ENCODE measurements at regions not wholly inside any gene's neighbourhood (a gene's known extent, or its start where the extent isn't known, plus 50 kb on each side); places are given as distances from the start of the nearest gene placed in this dataset.

DNA sequence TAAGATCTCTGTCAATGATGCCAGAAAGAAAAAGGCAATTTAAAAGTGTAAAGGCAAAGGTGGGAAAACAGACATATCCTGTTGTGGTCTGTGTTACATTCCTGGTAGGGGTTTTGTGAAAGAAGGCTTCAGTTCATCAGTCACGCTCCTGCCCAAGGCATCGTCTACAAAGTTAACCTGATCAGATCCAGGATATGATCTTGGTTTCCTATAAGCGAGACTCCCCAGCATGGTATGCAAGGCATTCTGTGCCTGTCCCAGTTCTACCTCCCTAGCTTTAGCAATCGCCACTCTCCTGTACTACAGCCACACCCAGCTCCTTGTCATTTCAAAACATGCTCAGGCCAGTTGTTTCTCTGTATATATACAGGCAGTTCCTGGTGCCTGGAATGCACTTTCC lies 58.0 kb upstream of the PTPN3 start:
- no TSS peak for BruUV-seq (replicated peaks)
- H3K4me3 ChIP-seq (ENCODE audit: low read depth, low read length, poor library complexity, severe bottlenecking) = no peak overlapping the region
- TF ChIP-seq EZH2phosphoT487 (IDR thresholded peaks at IDR 0.05; ENCODE audit: borderline replicate concordance, low read depth, low read length) = no peak
- TF ChIP-seq, protein P1, sequence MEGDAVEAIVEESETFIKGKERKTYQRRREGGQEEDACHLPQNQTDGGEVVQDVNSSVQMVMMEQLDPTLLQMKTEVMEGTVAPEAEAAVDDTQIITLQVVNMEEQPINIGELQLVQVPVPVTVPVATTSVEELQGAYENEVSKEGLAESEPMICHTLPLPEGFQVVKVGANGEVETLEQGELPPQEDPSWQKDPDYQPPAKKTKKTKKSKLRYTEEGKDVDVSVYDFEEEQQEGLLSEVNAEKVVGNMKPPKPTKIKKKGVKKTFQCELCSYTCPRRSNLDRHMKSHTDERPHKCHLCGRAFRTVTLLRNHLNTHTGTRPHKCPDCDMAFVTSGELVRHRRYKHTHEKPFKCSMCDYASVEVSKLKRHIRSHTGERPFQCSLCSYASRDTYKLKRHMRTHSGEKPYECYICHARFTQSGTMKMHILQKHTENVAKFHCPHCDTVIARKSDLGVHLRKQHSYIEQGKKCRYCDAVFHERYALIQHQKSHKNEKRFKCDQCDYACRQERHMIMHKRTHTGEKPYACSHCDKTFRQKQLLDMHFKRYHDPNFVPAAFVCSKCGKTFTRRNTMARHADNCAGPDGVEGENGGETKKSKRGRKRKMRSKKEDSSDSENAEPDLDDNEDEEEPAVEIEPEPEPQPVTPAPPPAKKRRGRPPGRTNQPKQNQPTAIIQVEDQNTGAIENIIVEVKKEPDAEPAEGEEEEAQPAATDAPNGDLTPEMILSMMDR (conservative IDR thresholded peaks at IDR 0.05; ENCODE audit: low read length) = no peak
- no peak overlapping the region for H3K4me2 ChIP-seq (ENCODE audit: low read length)
- H3K4me1 ChIP-seq (ENCODE audit: insufficient read depth, low read length, poor library complexity, severe bottlenecking) = no peaks in the 10 kb centered on the region
- no peaks in the 10 kb centered on the region for H4K20me1 ChIP-seq (ENCODE audit: insufficient read depth, low read length)
- DNase-seq (ENCODE audit: low spot score) = no peak
- H3K36me3 ChIP-seq (ENCODE audit: insufficient read depth, low read length) = no peaks in the 10 kb centered on the region
- CTCF ChIA-PET (ENCODE audit: unreplicated experiment) = no interaction called here
- H3K79me2 ChIP-seq (ENCODE audit: insufficient read depth, low read depth, low read length) = no peaks in the 10 kb centered on the region
- H3K27ac ChIP-seq (ENCODE audit: low read depth, low read length, poor library complexity, severe bottlenecking) = no peak overlapping the region
- intact Hi-C loops (cut with micrococcal nuclease; ENCODE audit: unreplicated experiment) = no loop called here
- no peak overlapping the region for H2AFZ ChIP-seq (ENCODE audit: low read length)
- no peaks in the 10 kb centered on the region for H3K9me3 ChIP-seq (ENCODE audit: low read length)
- H3K9me2 ChIP-seq (ENCODE audit: insufficient read depth, low read length) = no peaks in the 10 kb centered on the region
- POLR2A ChIA-PET = no interaction called here

DNA sequence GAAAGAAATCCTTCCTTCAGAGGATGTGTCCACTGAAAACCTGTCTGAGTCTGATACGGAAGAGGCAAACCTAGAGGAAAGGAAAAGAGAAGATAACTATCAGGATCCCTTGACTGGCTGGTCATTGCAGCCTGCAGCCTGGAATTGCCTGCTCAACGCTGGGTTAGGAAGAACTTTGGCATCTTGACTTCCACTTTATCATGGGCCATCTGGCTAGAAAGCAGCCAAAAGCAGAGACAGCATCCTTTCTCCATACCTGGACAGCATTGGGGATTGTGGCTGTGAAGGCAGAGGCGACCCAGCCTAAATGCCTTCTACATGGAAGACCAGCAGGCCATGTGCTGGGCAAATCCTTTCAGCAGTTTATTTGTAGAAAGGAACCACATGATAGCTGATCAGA lies 58.7 kb upstream of the PTPN3 start:
- Histone ChIP-seq H2AFZ (ENCODE audit: low read length) (no peak overlapping the region), H3K4me1 (ENCODE audit: insufficient read depth, low read length, poor library complexity, severe bottlenecking) (no peaks in the 10 kb centered on the region), H3K36me3 (ENCODE audit: insufficient read depth, low read length) (no peaks in the 10 kb centered on the region), H3K9me3 (ENCODE audit: low read length) (no peaks in the 10 kb centered on the region), H3K4me3 (ENCODE audit: low read depth, low read length, poor library complexity, severe bottlenecking) (no peak overlapping the region), H4K20me1 (ENCODE audit: insufficient read depth, low read length) (no peaks in the 10 kb centered on the region), H3K79me2 (ENCODE audit: insufficient read depth, low read depth, low read length) (no peaks in the 10 kb centered on the region), H3K27ac (ENCODE audit: low read depth, low read length, poor library complexity, severe bottlenecking) (no peak overlapping the region), H3K4me2 (ENCODE audit: low read length) (no peak overlapping the region), H3K9me2 (ENCODE audit: insufficient read depth, low read length) (no peaks in the 10 kb centered on the region)
- DNase-seq (ENCODE audit: low spot score) = no peak
- BruUV-seq (replicated peaks) = no TSS peak
- ChIA-PET POLR2A (no interaction called here), CTCF (ENCODE audit: unreplicated experiment) (no interaction called here)
- TF ChIP-seq EZH2phosphoT487 (IDR thresholded peaks at IDR 0.05; ENCODE audit: borderline replicate concordance, low read depth, low read length) = no peak
- TF ChIP-seq, protein P1 (conservative IDR thresholded peaks at IDR 0.05; ENCODE audit: low read length) = no peak
- intact Hi-C loops (cut with micrococcal nuclease; ENCODE audit: unreplicated experiment) = no loop called here

DNA sequence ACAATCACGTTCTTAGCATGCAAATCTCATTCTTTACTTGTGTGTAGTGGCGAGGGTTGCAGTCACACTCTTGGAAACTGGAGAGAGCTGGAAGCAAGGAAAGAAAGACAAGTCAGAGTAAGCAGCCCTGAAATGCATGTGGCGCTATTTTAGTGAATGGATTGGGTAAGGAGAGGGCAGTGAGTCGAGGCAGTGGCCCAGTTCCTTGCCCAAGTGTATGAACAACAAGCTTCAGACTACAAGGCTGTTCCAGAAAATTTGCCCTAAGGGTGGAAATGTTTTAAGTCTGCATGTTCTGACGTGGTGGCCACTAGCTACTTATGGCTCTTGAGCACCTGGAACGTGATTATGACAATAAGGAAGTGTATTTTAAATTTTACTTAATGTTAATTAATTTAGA lies 59.4 kb upstream of the PTPN3 start:
- no TSS peak for BruUV-seq (replicated peaks)
- H3K4me3 ChIP-seq (ENCODE audit: low read depth, low read length, poor library complexity, severe bottlenecking) = no peak overlapping the region
- H3K9me3 ChIP-seq (ENCODE audit: low read length) = no peaks in the 10 kb centered on the region
- no peaks in the 10 kb centered on the region for H4K20me1 ChIP-seq (ENCODE audit: insufficient read depth, low read length)
- intact Hi-C loops (cut with micrococcal nuclease; ENCODE audit: unreplicated experiment) = no loop called here
- H3K9me2 ChIP-seq (ENCODE audit: insufficient read depth, low read length) = no peaks in the 10 kb centered on the region
- CTCF ChIA-PET (ENCODE audit: unreplicated experiment) = no interaction called here
- no peak overlapping the region for H3K27ac ChIP-seq (ENCODE audit: low read depth, low read length, poor library complexity, severe bottlenecking)
- DNase-seq (ENCODE audit: low spot score) = no peak
- no peaks in the 10 kb centered on the region for H3K79me2 ChIP-seq (ENCODE audit: insufficient read depth, low read depth, low read length)
- no peaks in the 10 kb centered on the region for H3K36me3 ChIP-seq (ENCODE audit: insufficient read depth, low read length)
- no peak overlapping the region for H3K4me2 ChIP-seq (ENCODE audit: low read length)
- H3K4me1 ChIP-seq (ENCODE audit: insufficient read depth, low read length, poor library complexity, severe bottlenecking) = no peaks in the 10 kb centered on the region
- H2AFZ ChIP-seq (ENCODE audit: low read length) = no peak overlapping the region
- POLR2A ChIA-PET = interaction anchor here (0.9 kb wide), 1 partner anchor 17 kb away, joined by 5 read pairs; no protein-coding TSS in a partner anchor
- TF ChIP-seq, protein P1 (conservative IDR thresholded peaks at IDR 0.05; ENCODE audit: low read length) = no peak
- no peak for TF ChIP-seq EZH2phosphoT487 (IDR thresholded peaks at IDR 0.05; ENCODE audit: borderline replicate concordance, low read depth, low read length)
